ENCODE measurements at regions not wholly inside any gene's neighbourhood (a gene's known extent, or its start where the extent isn't known, plus 50 kb on each side); places are given as distances from the start of the nearest gene placed in this dataset.

GRCh38 chr2:128521482-128521881, 202.8 kb upstream of the HS6ST1 start:
- ChIA-PET CTCF (no interaction called here), POLR2A (ENCODE audit: low non-redundant PET) (no interaction called here)
- Histone ChIP-seq H3K36me3 (ENCODE audit: insufficient read depth, low read length, poor library complexity, severe bottlenecking) (no peaks in the 10 kb centered on the region), H3K27ac (ENCODE audit: low read depth, low read length, poor library complexity, severe bottlenecking) (no peak overlapping the region), H3K4me3 (ENCODE audit: low read depth, low read length, poor library complexity, severe bottlenecking) (no peak overlapping the region), H3K27me3 (replicated peaks; ENCODE audit: insufficient read depth, low read depth, low read length, poor library complexity) (no peaks in the 10 kb centered on the region), H3K9me3 (ENCODE audit: low read depth, low read length, poor library complexity, severe bottlenecking) (no peaks in the 10 kb centered on the region), H3K4me1 (ENCODE audit: insufficient read depth, low read length, poor library complexity, severe bottlenecking) (no peaks in the 10 kb centered on the region)
- TF ChIP-seq EZH2 (IDR thresholded peaks at IDR 0.05; ENCODE audit: borderline replicate concordance, low read depth, low read length, poor library complexity, severe bottlenecking) = no peak
- intact Hi-C loops (cut with micrococcal nuclease; ENCODE audit: unreplicated experiment) = no loop called here
- no peak for DNase-seq (ENCODE audit: low spot score)
- BruUV-seq (replicated peaks) = no TSS peak

- Histone ChIP-seq H3K9me3 (ENCODE audit: low read depth, low read length, poor library complexity, severe bottlenecking) (no peaks in the 10 kb centered on the region), H3K27me3 (replicated peaks; ENCODE audit: insufficient read depth, low read depth, low read length, poor library complexity) (no peaks in the 10 kb centered on the region), H3K4me1 (ENCODE audit: insufficient read depth, low read length, poor library complexity, severe bottlenecking) (no peaks in the 10 kb centered on the region), H3K27ac (ENCODE audit: low read depth, low read length, poor library complexity, severe bottlenecking) (no peak overlapping the region), H3K4me3 (ENCODE audit: low read depth, low read length, poor library complexity, severe bottlenecking) (no peak overlapping the region), H3K36me3 (ENCODE audit: insufficient read depth, low read length, poor library complexity, severe bottlenecking) (no peaks in the 10 kb centered on the region)
- TF ChIP-seq, protein P1, sequence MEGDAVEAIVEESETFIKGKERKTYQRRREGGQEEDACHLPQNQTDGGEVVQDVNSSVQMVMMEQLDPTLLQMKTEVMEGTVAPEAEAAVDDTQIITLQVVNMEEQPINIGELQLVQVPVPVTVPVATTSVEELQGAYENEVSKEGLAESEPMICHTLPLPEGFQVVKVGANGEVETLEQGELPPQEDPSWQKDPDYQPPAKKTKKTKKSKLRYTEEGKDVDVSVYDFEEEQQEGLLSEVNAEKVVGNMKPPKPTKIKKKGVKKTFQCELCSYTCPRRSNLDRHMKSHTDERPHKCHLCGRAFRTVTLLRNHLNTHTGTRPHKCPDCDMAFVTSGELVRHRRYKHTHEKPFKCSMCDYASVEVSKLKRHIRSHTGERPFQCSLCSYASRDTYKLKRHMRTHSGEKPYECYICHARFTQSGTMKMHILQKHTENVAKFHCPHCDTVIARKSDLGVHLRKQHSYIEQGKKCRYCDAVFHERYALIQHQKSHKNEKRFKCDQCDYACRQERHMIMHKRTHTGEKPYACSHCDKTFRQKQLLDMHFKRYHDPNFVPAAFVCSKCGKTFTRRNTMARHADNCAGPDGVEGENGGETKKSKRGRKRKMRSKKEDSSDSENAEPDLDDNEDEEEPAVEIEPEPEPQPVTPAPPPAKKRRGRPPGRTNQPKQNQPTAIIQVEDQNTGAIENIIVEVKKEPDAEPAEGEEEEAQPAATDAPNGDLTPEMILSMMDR (conservative IDR thresholded peaks at IDR 0.05; ENCODE audit: low read depth, low read length) = no peak
- TF ChIP-seq EZH2 (IDR thresholded peaks at IDR 0.05; ENCODE audit: borderline replicate concordance, low read depth, low read length, poor library complexity, severe bottlenecking) = no peak
- intact Hi-C loops (cut with micrococcal nuclease; ENCODE audit: unreplicated experiment) = no loop called here
- DNase-seq (ENCODE audit: low spot score) = no peak
- ChIA-PET POLR2A (ENCODE audit: low non-redundant PET) (no interaction called here), CTCF (no interaction called here)
- no TSS peak for BruUV-seq (replicated peaks)
Measured at GRCh38 chr2:128522829-128523228, 204.2 kb upstream of the HS6ST1 start.

DNA sequence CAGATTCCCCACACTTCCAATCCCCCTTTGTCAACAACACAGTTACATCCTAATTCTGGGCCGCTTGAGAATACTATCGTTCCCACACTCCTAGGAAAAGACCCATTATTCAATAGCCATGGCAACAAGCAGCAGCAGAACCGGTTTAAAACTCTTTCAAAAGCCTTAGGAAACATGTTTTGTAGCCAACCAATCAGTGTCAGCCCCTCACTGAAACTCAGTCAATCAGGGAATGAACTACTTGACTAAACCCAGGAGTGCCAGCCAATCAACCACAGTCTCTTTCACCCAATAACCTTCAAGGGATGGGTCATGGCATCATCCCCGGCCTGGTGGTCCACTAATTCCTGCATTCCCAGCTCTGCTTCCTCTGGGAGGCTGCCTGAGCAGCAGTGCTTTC, 204.8 kb upstream of the HS6ST1 start:
- no TSS peak for BruUV-seq (replicated peaks)
- no peaks in the 10 kb centered on the region for H3K4me1 ChIP-seq (ENCODE audit: insufficient read depth, low read length, poor library complexity, severe bottlenecking)
- no peak overlapping the region for H3K27ac ChIP-seq (ENCODE audit: low read depth, low read length, poor library complexity, severe bottlenecking)
- TF ChIP-seq EZH2 (IDR thresholded peaks at IDR 0.05; ENCODE audit: borderline replicate concordance, low read depth, low read length, poor library complexity, severe bottlenecking) = no peak
- TF ChIP-seq, protein P1 (conservative IDR thresholded peaks at IDR 0.05; ENCODE audit: low read depth, low read length) = no peak
- intact Hi-C loops (cut with micrococcal nuclease; ENCODE audit: unreplicated experiment) = no loop called here
- no peaks in the 10 kb centered on the region for H3K27me3 ChIP-seq (replicated peaks; ENCODE audit: insufficient read depth, low read depth, low read length, poor library complexity)
- H3K4me3 ChIP-seq (ENCODE audit: low read depth, low read length, poor library complexity, severe bottlenecking) = no peak overlapping the region
- POLR2A ChIA-PET (ENCODE audit: low non-redundant PET) = no interaction called here
- no peaks in the 10 kb centered on the region for H3K36me3 ChIP-seq (ENCODE audit: insufficient read depth, low read length, poor library complexity, severe bottlenecking)
- DNase-seq (ENCODE audit: low spot score) = no peak
- no peaks in the 10 kb centered on the region for H3K9me3 ChIP-seq (ENCODE audit: low read depth, low read length, poor library complexity, severe bottlenecking)
- CTCF ChIA-PET = no interaction called here

- no peak overlapping the region for H3K27ac ChIP-seq (ENCODE audit: low read depth, low read length, poor library complexity, severe bottlenecking)
- intact Hi-C loops (cut with micrococcal nuclease; ENCODE audit: unreplicated experiment) = no loop called here
- TF ChIP-seq, protein P1 (conservative IDR thresholded peaks at IDR 0.05; ENCODE audit: low read depth, low read length) = no peak
- TF ChIP-seq EZH2 (IDR thresholded peaks at IDR 0.05; ENCODE audit: borderline replicate concordance, low read depth, low read length, poor library complexity, severe bottlenecking) = no peak
- ChIA-PET CTCF (no interaction called here), POLR2A (ENCODE audit: low non-redundant PET) (no interaction called here)
- no peaks in the 10 kb centered on the region for H3K36me3 ChIP-seq (ENCODE audit: insufficient read depth, low read length, poor library complexity, severe bottlenecking)
- no peak for DNase-seq (ENCODE audit: low spot score)
- no peaks in the 10 kb centered on the region for H3K27me3 ChIP-seq (replicated peaks; ENCODE audit: insufficient read depth, low read depth, low read length, poor library complexity)
- no peaks in the 10 kb centered on the region for H3K9me3 ChIP-seq (ENCODE audit: low read depth, low read length, poor library complexity, severe bottlenecking)
- BruUV-seq (replicated peaks) = no TSS peak
- H3K4me3 ChIP-seq (ENCODE audit: low read depth, low read length, poor library complexity, severe bottlenecking) = no peak overlapping the region
- no peaks in the 10 kb centered on the region for H3K4me1 ChIP-seq (ENCODE audit: insufficient read depth, low read length, poor library complexity, severe bottlenecking)
Measured at GRCh38 chr2:128524183-128524582, 205.5 kb upstream of the HS6ST1 start.

Data from A673 (cell line).